ENCODE measurements at regions not wholly inside any gene's neighbourhood (a gene's known extent, or its start where the extent isn't known, plus 50 kb on each side); places are given as distances from the start of the nearest gene placed in this dataset.

DNA sequence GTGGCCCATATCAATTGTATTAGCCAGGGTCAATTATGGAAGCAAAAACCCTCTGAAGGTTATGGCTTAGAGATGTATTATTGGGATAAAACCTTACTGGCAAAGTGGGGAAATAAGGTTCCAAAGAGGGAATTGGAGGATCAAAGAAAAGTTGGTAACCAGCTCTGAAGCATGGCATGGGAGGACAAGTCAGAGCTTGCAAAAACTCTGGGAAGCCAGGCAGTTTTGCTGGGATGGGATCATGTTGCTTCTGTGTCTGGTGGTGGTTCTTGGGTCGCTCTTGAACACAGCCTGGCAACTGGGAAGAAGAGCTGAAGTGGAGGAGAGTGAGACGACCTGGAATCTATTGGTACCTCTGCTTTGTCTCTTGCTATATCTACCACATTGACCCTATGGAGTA is 162.6 kb downstream of the PMAIP1 start:
- no peaks in the 10 kb centered on the region for H3K9me3 ChIP-seq
- no peaks in the 10 kb centered on the region for H3K36me3 ChIP-seq
- no peak overlapping the region for H3K4me3 ChIP-seq
- 86% methylated on average over 2 of the region's 2 CpGs for WGBS
- H3K27ac ChIP-seq (replicated peaks in 1 of 4) = no peak overlapping the region
- DNase-seq (ENCODE audit: extremely low spot score) = no peak
- TF ChIP-seq, protein P1, sequence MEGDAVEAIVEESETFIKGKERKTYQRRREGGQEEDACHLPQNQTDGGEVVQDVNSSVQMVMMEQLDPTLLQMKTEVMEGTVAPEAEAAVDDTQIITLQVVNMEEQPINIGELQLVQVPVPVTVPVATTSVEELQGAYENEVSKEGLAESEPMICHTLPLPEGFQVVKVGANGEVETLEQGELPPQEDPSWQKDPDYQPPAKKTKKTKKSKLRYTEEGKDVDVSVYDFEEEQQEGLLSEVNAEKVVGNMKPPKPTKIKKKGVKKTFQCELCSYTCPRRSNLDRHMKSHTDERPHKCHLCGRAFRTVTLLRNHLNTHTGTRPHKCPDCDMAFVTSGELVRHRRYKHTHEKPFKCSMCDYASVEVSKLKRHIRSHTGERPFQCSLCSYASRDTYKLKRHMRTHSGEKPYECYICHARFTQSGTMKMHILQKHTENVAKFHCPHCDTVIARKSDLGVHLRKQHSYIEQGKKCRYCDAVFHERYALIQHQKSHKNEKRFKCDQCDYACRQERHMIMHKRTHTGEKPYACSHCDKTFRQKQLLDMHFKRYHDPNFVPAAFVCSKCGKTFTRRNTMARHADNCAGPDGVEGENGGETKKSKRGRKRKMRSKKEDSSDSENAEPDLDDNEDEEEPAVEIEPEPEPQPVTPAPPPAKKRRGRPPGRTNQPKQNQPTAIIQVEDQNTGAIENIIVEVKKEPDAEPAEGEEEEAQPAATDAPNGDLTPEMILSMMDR (IDR thresholded peaks at IDR 0.05) = no peak
- TF ChIP-seq EP300 (IDR thresholded peaks at IDR 0.05) (no peak), POLR2AphosphoS5 (IDR thresholded peaks at IDR 0.05) (no peak), POLR2A (IDR thresholded peaks at IDR 0.05; ENCODE audit: low read depth) (no peak)
- H3K27me3 ChIP-seq = no peaks in the 10 kb centered on the region
- intact Hi-C loops (cut with DNase I) = no loop called here
- peaks cover 0 to 34% (median 28%) of the 10 kb centered on the region in 4 donors for H3K4me1 ChIP-seq

DNA sequence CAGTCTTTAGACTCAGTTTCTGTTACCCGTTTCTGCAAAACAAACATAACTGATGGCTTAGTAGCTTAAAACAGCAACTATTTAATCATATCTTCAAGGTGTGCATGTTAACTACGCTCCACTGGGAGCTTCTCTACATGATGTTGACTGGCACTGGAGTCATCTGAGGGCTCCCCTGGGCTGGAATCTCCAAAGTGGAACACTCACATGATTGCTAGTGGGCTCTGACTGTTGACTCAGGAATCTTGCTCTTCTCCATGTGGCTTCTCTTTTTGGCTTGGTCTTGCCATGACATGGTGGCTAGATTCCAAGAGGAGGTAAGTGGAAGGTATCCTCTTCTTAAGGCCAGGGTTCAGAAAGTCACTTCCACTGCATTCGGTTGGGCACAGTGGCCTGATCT is 160.8 kb downstream of the PMAIP1 start:
- Histone ChIP-seq H3K27me3 (no peaks in the 10 kb centered on the region), H3K9me3 (no peaks in the 10 kb centered on the region), H3K4me1 (peaks cover 0 to 22% (median 14%) of the 10 kb centered on the region in 4 donors), H3K36me3 (no peaks in the 10 kb centered on the region), H3K27ac (replicated peaks in 1 of 4) (peak overlapping the region in 3 of 4 donors; percentile 33 to 43 (median 37)), H3K4me3 (no peak overlapping the region)
- intact Hi-C loops (cut with DNase I) = loop anchor here (2.0 kb wide), 1 partner anchor 38 kb away; no protein-coding TSS in a partner anchor
- TF ChIP-seq EP300 (IDR thresholded peaks at IDR 0.05) = no peak
- no peak for TF ChIP-seq POLR2A (IDR thresholded peaks at IDR 0.05; ENCODE audit: low read depth)
- TF ChIP-seq POLR2AphosphoS5 (IDR thresholded peaks at IDR 0.05) = no peak
- TF ChIP-seq, protein P1 (IDR thresholded peaks at IDR 0.05) = no peak
- no peak for DNase-seq (ENCODE audit: extremely low spot score)
- 66% methylated on average over 3 of the region's 3 CpGs for WGBS

DNA sequence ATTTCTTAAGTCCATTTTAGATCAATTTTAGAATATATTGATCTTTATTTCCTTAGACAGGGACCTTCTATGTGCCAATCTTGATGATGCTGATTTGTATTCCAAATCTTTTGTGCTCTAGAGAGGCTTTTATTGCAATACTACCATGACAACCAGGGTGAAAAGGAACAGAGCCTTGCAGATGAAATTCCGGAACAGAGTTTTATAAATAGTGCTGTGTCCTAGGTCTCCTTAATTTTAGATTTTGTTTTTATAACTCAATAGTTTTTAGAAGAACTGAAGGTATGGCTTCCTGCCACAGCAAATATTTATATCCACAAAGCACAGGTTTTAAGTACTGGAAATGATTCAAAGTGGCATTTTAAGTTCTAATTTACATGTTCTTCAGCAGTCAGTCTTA is 160.2 kb downstream of the PMAIP1 start:
- Histone ChIP-seq H3K9me3 (no peaks in the 10 kb centered on the region), H3K27me3 (no peaks in the 10 kb centered on the region), H3K4me1 (peaks cover 0 to 18% (median 12%) of the 10 kb centered on the region in 4 donors), H3K27ac (replicated peaks in 1 of 4) (peak overlapping the region; percentile 17 to 37 (median 30)), H3K36me3 (no peaks in the 10 kb centered on the region), H3K4me3 (no peak overlapping the region)
- no peak for TF ChIP-seq POLR2AphosphoS5 (IDR thresholded peaks at IDR 0.05)
- no peak for TF ChIP-seq EP300 (IDR thresholded peaks at IDR 0.05)
- no peak for TF ChIP-seq POLR2A (IDR thresholded peaks at IDR 0.05; ENCODE audit: low read depth)
- TF ChIP-seq, protein P1 (IDR thresholded peaks at IDR 0.05) = no peak
- WGBS = 26% methylated on average over 1 of the region's 1 CpG
- intact Hi-C loops (cut with DNase I) = loop anchor here (2.0 kb wide), 1 partner anchor 37 kb away; no protein-coding TSS in a partner anchor
- DNase-seq (ENCODE audit: extremely low spot score) = no peak

DNA sequence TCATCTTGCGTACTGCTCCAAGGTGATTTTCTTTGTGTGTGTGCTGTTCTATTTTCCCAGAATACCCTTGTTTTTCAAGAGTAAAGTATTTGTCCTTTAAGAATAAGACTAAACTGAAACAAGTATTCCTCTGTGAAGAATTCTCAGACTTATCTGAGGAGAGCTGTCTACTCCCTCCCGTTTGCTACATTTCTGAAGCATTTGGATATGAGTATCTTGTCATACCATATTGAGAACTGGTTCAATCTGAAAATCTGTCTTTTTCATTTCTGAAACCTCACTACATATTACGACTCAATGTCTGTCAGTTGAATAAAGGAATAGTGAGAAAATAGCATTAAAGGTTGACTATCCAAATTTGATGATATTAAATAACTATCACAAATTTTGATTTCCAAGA is 159.4 kb downstream of the PMAIP1 start:
- Histone ChIP-seq H3K27me3 (no peaks in the 10 kb centered on the region), H3K27ac (replicated peaks in 1 of 4) (no peak overlapping the region), H3K36me3 (no peaks in the 10 kb centered on the region), H3K4me3 (no peak overlapping the region), H3K9me3 (no peaks in the 10 kb centered on the region), H3K4me1 (peaks cover 0 to 18% (median 12%) of the 10 kb centered on the region in 4 donors)
- TF ChIP-seq EP300 (IDR thresholded peaks at IDR 0.05) (no peak), POLR2A (IDR thresholded peaks at IDR 0.05; ENCODE audit: low read depth) (no peak), POLR2AphosphoS5 (IDR thresholded peaks at IDR 0.05) (no peak)
- TF ChIP-seq, protein P1 (IDR thresholded peaks at IDR 0.05) = no peak
- intact Hi-C loops (cut with DNase I) = no loop called here
- WGBS = 88% methylated on average over 3 of the region's 3 CpGs
- no peak for DNase-seq (ENCODE audit: extremely low spot score)

DNA sequence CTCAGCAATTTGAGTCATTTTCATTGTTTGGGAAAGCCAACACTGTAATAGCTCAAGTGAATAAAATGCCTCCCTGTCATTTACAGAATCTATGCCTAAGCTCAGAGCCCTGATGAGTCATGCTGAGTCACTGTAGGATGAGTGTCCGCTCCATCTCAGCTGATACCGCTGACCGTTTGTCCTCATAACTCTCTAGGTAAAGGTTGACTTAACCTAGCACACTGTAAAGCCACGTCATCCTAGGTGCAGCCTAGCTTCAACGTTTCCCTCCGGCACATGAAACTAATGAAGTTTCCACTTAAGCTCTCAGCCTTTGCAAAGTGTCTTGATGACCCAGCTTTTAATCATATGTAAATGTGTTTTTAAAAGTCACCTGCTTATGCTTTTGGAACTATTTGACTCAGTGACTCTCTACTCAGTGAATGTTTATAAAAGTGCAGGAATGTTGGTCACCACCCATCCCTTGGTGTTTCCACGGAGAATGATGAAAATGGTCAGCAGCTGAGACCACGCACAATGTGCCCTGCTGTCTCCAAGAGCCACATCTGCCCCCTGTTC is 154.0 kb downstream of the PMAIP1 start:
- H3K27ac ChIP-seq (replicated peaks in 1 of 4) = no peak overlapping the region
- no peak for DNase-seq (ENCODE audit: extremely low spot score)
- TF ChIP-seq POLR2A (IDR thresholded peaks at IDR 0.05; ENCODE audit: low read depth) (no peak), POLR2AphosphoS5 (IDR thresholded peaks at IDR 0.05) (peak in 1 of 2 donors; percentile 39)
- TF ChIP-seq, protein P1 (IDR thresholded peaks at IDR 0.05) = no peak
- 62% methylated on average over 8 of the region's 8 CpGs for WGBS
- no peak overlapping the region for H3K4me3 ChIP-seq
- H3K4me1 ChIP-seq = peaks cover 0 to 8% (median 0%) of the 10 kb centered on the region in 4 donors
- intact Hi-C loops (cut with DNase I) = no loop called here
- no peaks in the 10 kb centered on the region for H3K9me3 ChIP-seq
- no peaks in the 10 kb centered on the region for H3K36me3 ChIP-seq
- H3K27me3 ChIP-seq = no peaks in the 10 kb centered on the region
